Spleen (tissue), 11 donors: ENCODE measurements at regions not wholly inside any gene's neighbourhood (a gene's known extent, or its start where the extent isn't known, plus 50 kb on each side); places are given as distances from the start of the nearest gene placed in this dataset.

Experiments
- DNase-seq: peaks from one replicate; pipeline ENCODE4 v3.0.0-alpha.2; 2020
- H3K27ac ChIP-seq, 8 donors: fragments of 200-600 bp; sonication (generic) in 7 of 8; 1 replicate in 4 of 8; 2 replicates in 4 of 8; pipeline versions ENCODE4 v1.5.0 to v1.8.0; 2016 to 2021; ENCODE audit warnings: inconsistent platforms in 4 of 8, mild to moderate bottlenecking in 4 of 8, moderate library complexity in 1 of 8
- H3K27me3 ChIP-seq, 7 donors: fragments of 200-600 bp; sonication (generic) in 6 of 7; replicated peaks in 1 of 7; 1 replicate in 4 of 7; 2 replicates in 3 of 7; pipeline versions ENCODE4 v1.5.0 to v1.8.0; 2016 to 2021; ENCODE audit warnings: inconsistent platforms in 3 of 7, mild to moderate bottlenecking in 1 of 7
- H3K36me3 ChIP-seq, 6 donors: fragments of 200-600 bp; sonication (generic) in 5 of 6; 1 replicate in 4 of 6; 2 replicates in 2 of 6; pipeline versions ENCODE4 v1.5.0 to v1.8.0; 2016 to 2021; ENCODE audit warnings: inconsistent platforms in 2 of 6
- H3K4me1 ChIP-seq, 6 donors: fragments of 200-600 bp; sonication (generic) in 5 of 6; 1 replicate in 3 of 6; 2 replicates in 3 of 6; pipeline versions ENCODE4 v1.5.0 to v1.8.0; 2016 to 2021; ENCODE audit warnings: inconsistent platforms in 3 of 6
- H3K4me3 ChIP-seq, 8 donors: fragments of 200-600 bp; sonication (generic) in 7 of 8; 1 replicate in 4 of 8; 2 replicates in 4 of 8; pipeline versions ENCODE4 v1.5.0 to v1.8.0; 2016 to 2021; ENCODE audit warnings: inconsistent platforms in 4 of 8, mild to moderate bottlenecking in 4 of 8, moderate library complexity in 2 of 8
- H3K9me3 ChIP-seq, 8 donors: fragments of 200-600 bp; sonication (generic) in 7 of 8; 1 replicate in 4 of 8; 2 replicates in 4 of 8; pipeline versions ENCODE4 v1.5.0 to v1.8.0; 2016 to 2021; ENCODE audit warnings: inconsistent platforms in 4 of 8
- CTCF ChIP-seq, 11 experiments: fragments of 200-600 bp in 7 of 11; fragments of 450-650 bp in 4 of 11; sonication (generic) in 4 of 11; IDR thresholded peaks in 8 of 11; conservative IDR thresholded peaks in 3 of 11; 1 replicate in 7 of 11; 2 replicates in 4 of 11; pipeline versions ENCODE4 v1.4.0 to v1.8.0; 2016 to 2021; ENCODE audit warnings: antibody characterized with exemption in 11 of 11, inconsistent platforms in 4 of 11, mild to moderate bottlenecking in 1 of 11
- POLR2A ChIP-seq, 3 donors: fragments of 450-650 bp; IDR thresholded peaks; one replicate each; pipeline ENCODE4 v1.5.1; 2017; ENCODE audit warnings: antibody characterized with exemption in 3 of 3, mild to moderate bottlenecking in 1 of 3
- POLR2AphosphoS5 ChIP-seq, 3 donors: sonication (generic); formaldehyde crosslinking; IDR thresholded peaks; one replicate each; pipeline ENCODE4 v1.5.1; 2017; ENCODE audit warnings: antibody characterized with exemption in 3 of 3
- WGBS, 5 donors: extraction: QIAGEN DNeasy Blood & Tissue Kit in 3 of 5; methylation state at CpG; one replicate each; pipeline versions ENCODE4 v1.1.5 to v1.1.7; 2013 to 2018; 5-methylcytosine and 5-hydroxymethylcytosine counted together
- intact Hi-C: fragments of 100-400 bp; cut with DNase I; formaldehyde crosslinking; loops from one replicate; pipeline ENCODE4 v1.15.0; 2023; ENCODE audit warnings: low total_unique reads
- donor health status: healthy with polysubstance abuse.
- donor health status: DM: no; HTN: no; CAD: no; lungs with moderate emphysema.
- donor health status: DM: no; HTN: no; CAD: no.
- donor health status: Bipolar disorder and iron deficiency.
- donor health status: healthy.
- donor health status: DM: no; HTN: no; CAD: no.
- donor health status: DM: yes; HTN: yes; CAD: no.

GRCh38 chr15:91461377-91461776 lies 361.3 kb downstream of the SV2B start:
- H3K27ac ChIP-seq: no peak overlapping the region
- intact Hi-C loops: no loop called here
- no peaks in the 10 kb centered on the region for H3K36me3 ChIP-seq
- peaks cover 0 to 4% (median 0%) of the 10 kb centered on the region in 6 donors for H3K4me1 ChIP-seq
- H3K9me3 ChIP-seq: no peaks in the 10 kb centered on the region
- DNase-seq: no peak
- 71 to 89% (median 78%) methylated on average over 3 of the region's 3 CpGs for WGBS, 5 donors
- TF ChIP-seq CTCF (IDR thresholded peaks at IDR 0.05 in 8 of 11, conservative IDR thresholded peaks at IDR 0.05 in 3 of 11) (no peak), POLR2AphosphoS5 (IDR thresholded peaks at IDR 0.05) (no peak), POLR2A (IDR thresholded peaks at IDR 0.05) (no peak)
- peaks cover 0 to 4% (median 0%) of the 10 kb centered on the region in 7 donors for H3K27me3 ChIP-seq
- H3K4me3 ChIP-seq: no peak overlapping the region

DNA sequence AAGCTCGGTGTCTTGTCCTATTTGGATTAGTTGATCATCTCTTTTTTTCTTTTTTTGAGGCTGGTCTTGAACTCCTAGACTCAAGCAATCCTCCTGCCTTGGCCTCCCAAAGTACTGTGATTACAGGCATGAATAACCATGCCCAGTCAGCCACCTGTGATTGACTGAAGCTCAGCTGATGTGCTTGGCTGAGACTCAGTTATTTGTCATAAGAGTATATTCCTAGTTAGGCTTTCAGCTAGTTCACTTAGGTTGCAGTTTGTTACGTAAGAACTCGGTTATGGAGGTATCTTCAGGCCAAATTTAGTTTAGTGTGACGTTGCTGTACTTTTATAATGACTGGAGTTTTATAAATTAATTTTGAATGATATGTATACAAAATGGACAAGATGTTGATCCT lies 365.0 kb downstream of the SV2B start:
- intact Hi-C loops: no loop called here
- TF ChIP-seq CTCF (IDR thresholded peaks at IDR 0.05 in 8 of 11, conservative IDR thresholded peaks at IDR 0.05 in 3 of 11) (no peak), POLR2AphosphoS5 (IDR thresholded peaks at IDR 0.05) (no peak), POLR2A (IDR thresholded peaks at IDR 0.05) (no peak)
- H3K4me1 ChIP-seq: peaks cover 0 to 7% (median 0%) of the 10 kb centered on the region in 6 donors
- DNase-seq: no peak
- WGBS, 5 donors: 77 to 94% (median 83%) methylated on average over 4 of the region's 4 CpGs
- no peaks in the 10 kb centered on the region for H3K9me3 ChIP-seq
- no peak overlapping the region for H3K4me3 ChIP-seq
- no peak overlapping the region for H3K27ac ChIP-seq
- H3K36me3 ChIP-seq: no peaks in the 10 kb centered on the region
- peaks cover 0 to 15% (median 0%) of the 10 kb centered on the region in 7 donors for H3K27me3 ChIP-seq

DNA sequence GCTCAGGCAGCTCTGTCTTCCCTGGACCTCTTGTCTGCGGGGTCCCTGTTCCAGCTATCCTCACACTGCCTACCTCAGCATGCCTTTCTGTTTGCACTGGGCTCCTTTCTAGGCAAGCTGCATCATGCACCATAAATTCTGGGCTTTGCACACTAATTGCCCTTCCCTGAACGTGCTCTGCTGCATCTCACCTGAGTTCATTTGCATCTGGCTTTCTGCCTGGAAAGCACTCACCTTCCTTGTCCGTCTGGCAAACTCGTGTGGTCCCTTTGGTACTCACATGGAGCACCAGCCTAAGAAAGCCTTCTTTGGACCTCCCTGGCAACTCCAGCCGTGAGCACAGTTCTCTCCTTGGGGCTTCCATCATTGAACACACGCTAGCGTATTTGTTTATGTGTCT lies 365.6 kb downstream of the SV2B start:
- Histone ChIP-seq H3K27ac (no peak overlapping the region), H3K4me3 (no peak overlapping the region), H3K27me3 (peaks cover 0 to 19% (median 0%) of the 10 kb centered on the region in 7 donors), H3K9me3 (no peaks in the 10 kb centered on the region), H3K36me3 (no peaks in the 10 kb centered on the region), H3K4me1 (peaks cover 0 to 7% (median 0%) of the 10 kb centered on the region in 6 donors)
- intact Hi-C loops: no loop called here
- no peak for DNase-seq
- no peak for TF ChIP-seq CTCF (IDR thresholded peaks at IDR 0.05 in 8 of 11, conservative IDR thresholded peaks at IDR 0.05 in 3 of 11)
- no peak for TF ChIP-seq POLR2AphosphoS5 (IDR thresholded peaks at IDR 0.05)
- no peak for TF ChIP-seq POLR2A (IDR thresholded peaks at IDR 0.05)
- WGBS, 5 donors: 79 to 87% (median 81%) methylated on average over 7 of the region's 7 CpGs

- Histone ChIP-seq H3K9me3 (no peaks in the 10 kb centered on the region), H3K4me1 (peaks cover 0 to 23% (median 0%) of the 10 kb centered on the region in 6 donors), H3K27me3 (peaks cover 0 to 22% (median 0%) of the 10 kb centered on the region in 7 donors), H3K4me3 (no peak overlapping the region), H3K27ac (peak overlapping the region in 6 of 8 donors; percentile 10 to 77 (median 54)), H3K36me3 (no peaks in the 10 kb centered on the region)
- no peak for DNase-seq
- WGBS, 5 donors: 80 to 93% (median 86%) methylated on average over 5 of the region's 5 CpGs
- TF ChIP-seq POLR2AphosphoS5 (IDR thresholded peaks at IDR 0.05): no peak
- no peak for TF ChIP-seq CTCF (IDR thresholded peaks at IDR 0.05 in 8 of 11, conservative IDR thresholded peaks at IDR 0.05 in 3 of 11)
- no peak for TF ChIP-seq POLR2A (IDR thresholded peaks at IDR 0.05)
- intact Hi-C loops: no loop called here
Measured at GRCh38 chr15:91468871-91469580, 369.0 kb downstream of the SV2B start.
